Breast epithelium (tissue), 4 donors: ENCODE measurements at regions not wholly inside any gene's neighbourhood (a gene's known extent, or its start where the extent isn't known, plus 50 kb on each side); places are given as distances from the start of the nearest gene placed in this dataset.

ENCODE experiments used
- DNase-seq, 2 donors: peaks; one replicate each; pipeline ENCODE4 v3.0.0-alpha.2; 2019; ENCODE audit warnings: low spot score in 2 of 2
- H3K27ac ChIP-seq, 2 donors: fragments of 200-600 bp; sonication (generic) in 1 of 2; one replicate each; pipeline ENCODE4 v1.5.1; 2016 to 2019; ENCODE audit warnings: mild to moderate bottlenecking in 1 of 2
- H3K27me3 ChIP-seq, 2 donors: fragments of 200-600 bp; sonication (generic) in 1 of 2; one replicate each; pipeline versions ENCODE4 v1.5.1 to v1.6.0; 2017 to 2019; ENCODE audit warnings: control low read depth in 1 of 2, mild to moderate bottlenecking in 1 of 2
- H3K36me3 ChIP-seq: fragments of 200-600 bp; one replicate; pipeline ENCODE4 v1.5.1; 2019
- H3K4me1 ChIP-seq, 2 donors: fragments of 200-600 bp; sonication (generic); one replicate each; pipeline ENCODE4 v1.5.1; 2016 to 2019; ENCODE audit warnings: control low read depth in 1 of 2
- H3K4me3 ChIP-seq, 3 donors: fragments of 200-600 bp; sonication (generic); 1 replicate in 2 of 3; 2 replicates in 1 of 3; pipeline ENCODE4 v1.5.1; 2016 to 2019; ENCODE audit warnings: mild to moderate bottlenecking in 3 of 3, moderate library complexity in 2 of 3
- H3K9me3 ChIP-seq, 2 donors: fragments of 200-600 bp; sonication (generic) in 1 of 2; one replicate each; pipeline ENCODE4 v1.5.1; 2016 to 2019; ENCODE audit warnings: control low read depth in 1 of 2
- CTCF ChIP-seq, 3 donors: fragments of 450-650 bp; IDR thresholded peaks; one replicate each; pipeline ENCODE4 v1.5.1; 2016 to 2017; ENCODE audit warnings: antibody characterized with exemption in 3 of 3, mild to moderate bottlenecking in 3 of 3, moderate library complexity in 3 of 3
- POLR2A ChIP-seq: fragments of 450-650 bp; IDR thresholded peaks from one replicate; pipeline ENCODE4 v1.6.1; 2016; ENCODE audit warnings: antibody characterized with exemption, mild to moderate bottlenecking, moderate library complexity
- POLR2AphosphoS5 ChIP-seq, 3 donors: sonication (generic); formaldehyde crosslinking; IDR thresholded peaks; one replicate each; pipeline ENCODE4 v1.6.1; 2017; ENCODE audit warnings: antibody characterized with exemption in 3 of 3
- intact Hi-C: fragments of 100-400 bp; cut with DNase I; formaldehyde crosslinking; loops from one replicate; pipeline ENCODE4 v1.15.1; 2023; ENCODE audit warnings: low total_unique reads

GRCh38 chr6:16972535-16972934 lies 129.3 kb upstream of the STMND1 start:
- no peaks in the 10 kb centered on the region for H3K27me3 ChIP-seq
- H3K4me3 ChIP-seq: no peak overlapping the region
- no peaks in the 10 kb centered on the region for H3K9me3 ChIP-seq
- intact Hi-C loops: no loop called here
- no peak overlapping the region for H3K27ac ChIP-seq
- DNase-seq: no peak
- TF ChIP-seq POLR2A (no peak), CTCF (IDR thresholded peaks at IDR 0.05) (no peak), POLR2AphosphoS5 (IDR thresholded peaks at IDR 0.05) (no peak)
- no peaks in the 10 kb centered on the region for H3K36me3 ChIP-seq
- H3K4me1 ChIP-seq: no peaks in the 10 kb centered on the region

- Histone ChIP-seq H3K36me3 (no peaks in the 10 kb centered on the region), H3K27me3 (no peaks in the 10 kb centered on the region), H3K27ac (no peak overlapping the region), H3K4me3 (no peak overlapping the region), H3K4me1 (no peaks in the 10 kb centered on the region), H3K9me3 (no peaks in the 10 kb centered on the region)
- DNase-seq: no peak
- intact Hi-C loops: no loop called here
- no peak for TF ChIP-seq POLR2AphosphoS5 (IDR thresholded peaks at IDR 0.05)
- TF ChIP-seq CTCF (IDR thresholded peaks at IDR 0.05): no peak
- TF ChIP-seq POLR2A: no peak
Measured at GRCh38 chr6:16969699-16970655, 131.9 kb upstream of the STMND1 start.

- no peak for DNase-seq
- Histone ChIP-seq H3K27me3 (no peaks in the 10 kb centered on the region), H3K36me3 (no peaks in the 10 kb centered on the region), H3K27ac (no peak overlapping the region), H3K9me3 (no peaks in the 10 kb centered on the region), H3K4me3 (no peak overlapping the region), H3K4me1 (peaks cover 0 to 3% of the 10 kb centered on the region in 2 donors)
- TF ChIP-seq POLR2A: no peak
- no peak for TF ChIP-seq POLR2AphosphoS5 (IDR thresholded peaks at IDR 0.05)
- no peak for TF ChIP-seq CTCF (IDR thresholded peaks at IDR 0.05)
- intact Hi-C loops: no loop called here
Measured at GRCh38 chr6:16968101-16968500, 133.7 kb upstream of the STMND1 start.

- TF ChIP-seq POLR2A (no peak), POLR2AphosphoS5 (IDR thresholded peaks at IDR 0.05) (no peak), CTCF (IDR thresholded peaks at IDR 0.05) (no peak)
- no peaks in the 10 kb centered on the region for H3K27me3 ChIP-seq
- H3K27ac ChIP-seq: no peak overlapping the region
- intact Hi-C loops: no loop called here
- DNase-seq: no peak
- no peaks in the 10 kb centered on the region for H3K36me3 ChIP-seq
- H3K4me1 ChIP-seq: peaks cover 0 to 3% of the 10 kb centered on the region in 2 donors
- H3K4me3 ChIP-seq: no peak overlapping the region
- H3K9me3 ChIP-seq: no peaks in the 10 kb centered on the region
Measured at GRCh38 chr6:16967470-16967817, 134.4 kb upstream of the STMND1 start.

- no peak overlapping the region for H3K27ac ChIP-seq
- TF ChIP-seq POLR2AphosphoS5 (IDR thresholded peaks at IDR 0.05): no peak
- TF ChIP-seq CTCF (IDR thresholded peaks at IDR 0.05): no peak
- no peaks in the 10 kb centered on the region for H3K27me3 ChIP-seq
- no peaks in the 10 kb centered on the region for H3K36me3 ChIP-seq
- H3K4me1 ChIP-seq: peaks cover 0 to 3% of the 10 kb centered on the region in 2 donors
- intact Hi-C loops: no loop called here
- no peaks in the 10 kb centered on the region for H3K9me3 ChIP-seq
- DNase-seq: no peak
- H3K4me3 ChIP-seq: no peak overlapping the region
Measured at GRCh38 chr6:16966791-16967469, 134.9 kb upstream of the STMND1 start.
